ENCODE measurements at regions not wholly inside any gene's neighbourhood (a gene's known extent, or its start where the extent isn't known, plus 50 kb on each side); places are given as distances from the start of the nearest gene placed in this dataset.

GRCh38 chr21:35281956-35282355 is 232.9 kb upstream of the RUNX1 start:
- TF ChIP-seq EP300 (IDR thresholded peaks at IDR 0.05; ENCODE audit: borderline replicate concordance) (no peak), TCF12 (IDR thresholded peaks at IDR 0.05; ENCODE audit: low read depth) (no peak), CEBPB (IDR thresholded peaks at IDR 0.05) (no peak), TAF1 (IDR thresholded peaks at IDR 0.05; ENCODE audit: low read depth) (no peak), USF1 (IDR thresholded peaks at IDR 0.05) (no peak), TEAD4 (IDR thresholded peaks at IDR 0.05) (no peak), EGR1 (IDR thresholded peaks at IDR 0.05) (no peak)

DNA sequence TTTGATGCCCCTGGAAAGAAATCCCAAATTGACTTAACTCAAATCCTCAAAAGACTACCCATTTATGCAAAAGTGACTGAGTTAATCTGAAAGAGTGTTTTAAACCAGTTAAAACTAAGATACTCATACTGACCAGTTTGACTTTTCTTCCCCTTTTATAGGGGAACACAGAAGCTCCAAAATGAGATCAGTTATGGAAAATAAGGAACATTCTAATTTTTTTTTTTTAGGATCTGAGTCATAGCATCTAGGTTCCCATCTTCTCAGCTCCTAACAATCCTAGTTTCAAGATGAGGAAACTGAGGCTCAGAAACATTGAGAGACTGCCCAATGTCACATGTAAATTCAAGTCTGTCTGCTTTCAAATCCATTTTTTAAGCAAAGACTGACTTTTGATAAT is 231.1 kb upstream of the RUNX1 start:
- TF ChIP-seq, protein P1, sequence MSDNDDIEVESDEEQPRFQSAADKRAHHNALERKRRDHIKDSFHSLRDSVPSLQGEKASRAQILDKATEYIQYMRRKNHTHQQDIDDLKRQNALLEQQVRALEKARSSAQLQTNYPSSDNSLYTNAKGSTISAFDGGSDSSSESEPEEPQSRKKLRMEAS (IDR thresholded peaks at IDR 0.05) = no peak
- no peak for TF ChIP-seq EP300 (IDR thresholded peaks at IDR 0.05; ENCODE audit: borderline replicate concordance)
- TF ChIP-seq EGR1 (IDR thresholded peaks at IDR 0.05) = no peak
- no peak for TF ChIP-seq REST (IDR thresholded peaks at IDR 0.05; ENCODE audit: low read depth)
- TF ChIP-seq CEBPB (IDR thresholded peaks at IDR 0.05) = no peak
- no peak for TF ChIP-seq TCF12 (IDR thresholded peaks at IDR 0.05; ENCODE audit: low read depth)
- no peak for TF ChIP-seq USF1 (IDR thresholded peaks at IDR 0.05)
- no peak for TF ChIP-seq TAF1 (IDR thresholded peaks at IDR 0.05; ENCODE audit: low read depth)
- no peak for TF ChIP-seq TEAD4 (IDR thresholded peaks at IDR 0.05)
- no peak for TF ChIP-seq NFIC (IDR thresholded peaks at IDR 0.05)
- no peak for TF ChIP-seq YY1 (IDR thresholded peaks at IDR 0.05; ENCODE audit: low read depth)

DNA sequence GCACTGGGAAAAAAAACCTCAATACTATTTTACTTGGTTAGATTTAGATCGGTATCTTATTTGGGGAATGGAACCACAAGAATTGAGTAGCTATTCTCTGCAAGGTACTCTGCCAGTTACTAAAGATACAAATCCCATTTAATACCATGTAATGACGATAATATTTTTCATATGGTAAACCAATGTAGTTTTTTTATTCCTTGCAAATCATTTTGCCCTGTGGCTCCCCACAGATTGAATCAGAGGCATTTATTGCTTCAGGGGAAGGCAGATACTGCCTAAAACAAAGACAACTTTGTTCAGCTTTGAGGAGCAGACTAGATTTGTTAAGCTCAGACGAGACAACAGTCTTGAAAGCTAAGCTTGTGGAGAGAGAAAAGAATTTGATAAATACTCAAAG is 226.7 kb upstream of the RUNX1 start:
- TF ChIP-seq USF1 (IDR thresholded peaks at IDR 0.05) = no peak
- no peak for TF ChIP-seq YY1 (IDR thresholded peaks at IDR 0.05; ENCODE audit: low read depth)
- no peak for TF ChIP-seq CEBPB (IDR thresholded peaks at IDR 0.05)

DNA sequence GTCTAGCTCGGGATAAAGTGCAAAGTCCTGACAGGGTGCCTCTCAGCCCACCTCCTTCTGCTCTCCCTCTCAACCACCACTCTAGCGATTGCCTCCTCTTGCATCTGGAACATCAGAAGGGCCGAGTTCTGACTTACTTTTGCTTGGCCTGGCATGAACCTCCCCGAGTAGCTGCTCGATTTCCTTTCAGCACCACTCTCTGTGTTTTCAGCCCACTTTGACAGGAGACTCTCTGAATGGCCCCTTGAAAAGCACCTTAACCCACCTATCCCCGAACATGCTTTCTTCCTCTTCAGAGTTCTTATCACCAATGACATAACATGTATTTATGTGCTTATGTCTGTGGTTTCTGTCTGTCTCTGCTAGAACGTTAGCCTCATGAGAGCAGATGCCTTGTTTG is 225.8 kb upstream of the RUNX1 start:
- TF ChIP-seq CREB1 (IDR thresholded peaks at IDR 0.05; ENCODE audit: low read depth) (no peak), CEBPB (IDR thresholded peaks at IDR 0.05) (no peak), FOXM1 (IDR thresholded peaks at IDR 0.05; ENCODE audit: borderline replicate concordance, low read depth) (no peak), REST (IDR thresholded peaks at IDR 0.05; ENCODE audit: low read depth) (no peak), EGR1 (IDR thresholded peaks at IDR 0.05) (no peak), TEAD4 (IDR thresholded peaks at IDR 0.05) (no peak), NFIC (IDR thresholded peaks at IDR 0.05) (no peak), RAD21 (IDR thresholded peaks at IDR 0.05; ENCODE audit: low read depth) (no peak), USF1 (IDR thresholded peaks at IDR 0.05) (no peak)
- TF ChIP-seq, protein P1 (IDR thresholded peaks at IDR 0.05) = no peak

- TF ChIP-seq CREB1 (IDR thresholded peaks at IDR 0.05; ENCODE audit: low read depth) (no peak), RAD21 (IDR thresholded peaks at IDR 0.05; ENCODE audit: low read depth) (no peak), EGR1 (IDR thresholded peaks at IDR 0.05) (no peak), ZBTB7A (IDR thresholded peaks at IDR 0.05; ENCODE audit: low read depth) (no peak), USF1 (IDR thresholded peaks at IDR 0.05) (no peak), TCF12 (IDR thresholded peaks at IDR 0.05; ENCODE audit: low read depth) (no peak), FOXM1 (IDR thresholded peaks at IDR 0.05; ENCODE audit: borderline replicate concordance, low read depth) (no peak), CEBPB (IDR thresholded peaks at IDR 0.05) (no peak), REST (IDR thresholded peaks at IDR 0.05; ENCODE audit: low read depth) (no peak), TEAD4 (IDR thresholded peaks at IDR 0.05) (no peak), TAF1 (IDR thresholded peaks at IDR 0.05; ENCODE audit: low read depth) (no peak), YY1 (IDR thresholded peaks at IDR 0.05; ENCODE audit: low read depth) (no peak), NFIC (IDR thresholded peaks at IDR 0.05) (no peak), EP300 (IDR thresholded peaks at IDR 0.05; ENCODE audit: borderline replicate concordance) (no peak)
- TF ChIP-seq, protein P1 (IDR thresholded peaks at IDR 0.05) = no peak
Observed at GRCh38 chr21:35274090-35274489, 225.0 kb upstream of the RUNX1 start.

All from Ishikawa (cell line).